ENCODE measurements at regions not wholly inside any gene's neighbourhood (a gene's known extent, or its start where the extent isn't known, plus 50 kb on each side); places are given as distances from the start of the nearest gene placed in this dataset.
"Not testable (repeated sequence)": the region's sequence is repeated elsewhere in the genome, so short reads cannot be mapped to it uniquely, and the experiment has no call there.

DNA sequence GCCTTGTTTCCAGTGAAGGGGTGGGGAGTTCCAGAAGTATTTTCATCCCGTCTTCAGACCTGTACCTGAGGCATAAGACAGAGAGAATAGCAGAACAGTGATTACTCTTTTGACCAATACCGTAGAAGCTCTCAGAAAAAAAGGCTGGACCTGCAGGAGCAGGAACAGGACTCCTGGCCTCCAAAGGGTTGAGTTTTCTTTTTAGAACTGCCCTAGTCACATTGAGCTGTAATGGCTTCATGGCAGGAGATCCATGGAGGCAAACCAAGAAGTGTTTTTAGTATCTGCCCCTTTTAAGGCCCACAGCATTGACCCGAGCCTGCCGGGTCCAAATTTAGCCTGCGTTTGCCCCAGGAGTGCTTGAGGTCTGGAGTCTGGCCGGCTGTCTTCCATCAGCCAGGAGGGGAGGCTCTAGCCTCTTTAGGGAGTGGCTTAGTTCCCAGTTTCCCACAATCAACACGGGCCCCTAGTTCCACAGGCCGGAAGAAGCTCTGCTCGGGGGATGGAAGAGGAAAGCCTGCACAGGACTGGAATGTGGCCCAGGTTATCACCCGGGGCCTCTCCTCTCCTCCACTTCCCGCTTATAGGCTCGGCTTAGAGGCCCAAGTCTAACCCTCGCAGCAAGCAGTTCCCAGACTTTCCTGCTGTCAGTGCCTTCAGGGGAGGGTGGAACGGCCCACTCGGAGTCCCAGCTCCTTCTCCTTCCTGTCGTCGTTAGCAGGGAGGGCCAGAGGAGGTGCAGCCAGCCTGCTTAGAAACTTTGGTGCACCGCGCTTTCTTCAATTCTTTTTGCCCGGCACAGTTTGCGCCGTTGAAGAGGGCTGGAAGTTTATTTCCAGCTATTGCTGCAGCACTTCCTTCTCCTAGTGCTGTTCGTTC lies 80.7 kb downstream of the C9orf152 start:
- no peak for DNase-seq

- no peak for DNase-seq
These were observed 79.2 kb downstream of the C9orf152 start for GRCh38 chr9:110128664-110129329.

DNA sequence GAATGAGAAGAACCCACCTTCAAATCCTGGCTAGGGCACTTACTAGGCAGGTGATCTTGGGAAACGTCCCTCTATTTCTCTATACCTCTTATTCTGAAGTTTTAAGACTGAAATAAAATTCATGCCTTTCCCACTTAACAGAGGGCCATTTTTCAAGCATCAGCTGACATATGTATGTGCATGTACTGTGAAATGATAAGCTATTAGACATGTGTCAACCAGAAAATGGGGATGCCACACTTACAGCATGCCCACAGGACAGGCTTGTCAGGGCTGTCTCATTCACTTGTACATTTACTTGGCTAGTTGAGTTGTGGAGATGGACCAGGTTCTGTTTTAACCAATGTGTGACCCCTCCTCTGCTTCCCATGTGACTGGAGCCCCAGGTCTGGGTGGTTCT lies 78.5 kb downstream of the C9orf152 start:
- no peak for DNase-seq

- no peak for DNase-seq
These were observed 77.7 kb downstream of the C9orf152 start for GRCh38 chr9:110130211-110130610.

- no peak for DNase-seq
These were observed 77.1 kb downstream of the C9orf152 start for GRCh38 chr9:110130791-110131416.

- DNase-seq, result no peak
These were observed 76.5 kb downstream of the C9orf152 start for GRCh38 chr9:110131499-110131898.

DNA sequence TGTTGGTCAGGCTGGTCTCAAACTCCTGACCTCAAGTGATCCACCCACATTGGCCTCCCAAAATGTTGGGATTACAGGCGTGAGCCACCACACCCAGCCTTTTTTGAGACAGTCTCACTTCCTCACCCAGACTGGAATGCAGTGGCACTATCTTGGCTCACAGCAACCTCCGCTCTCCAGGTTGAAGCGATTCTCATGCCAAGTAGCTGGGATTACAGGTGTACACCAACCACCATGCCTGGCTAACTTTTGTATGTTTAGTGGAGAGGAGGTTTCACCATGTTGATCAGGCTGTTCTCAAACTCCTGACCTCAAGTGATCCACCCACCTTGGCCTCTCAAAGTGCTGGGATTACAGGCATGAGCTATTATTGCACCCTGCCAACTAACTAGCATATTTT lies 75.4 kb downstream of the C9orf152 start:
- not testable (repeated sequence) for DNase-seq

DNA sequence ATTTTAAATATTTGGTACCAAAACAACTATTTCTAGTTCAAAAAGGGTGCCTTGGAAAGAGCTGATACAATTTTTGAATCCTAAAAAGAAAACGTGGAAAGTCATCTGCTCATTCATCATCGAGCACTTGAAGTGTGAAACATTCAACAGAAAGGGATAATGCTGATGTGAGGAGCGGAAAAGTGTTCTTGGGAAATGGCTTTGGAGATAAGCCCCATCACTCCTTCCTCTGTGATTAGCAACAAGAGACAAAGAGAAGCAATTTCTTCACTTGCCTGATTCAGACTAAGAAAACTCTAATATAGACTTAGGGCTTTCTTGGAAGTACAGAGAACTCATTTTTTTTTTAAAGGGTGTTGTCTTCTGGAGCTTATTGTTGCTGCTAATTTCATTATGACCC lies 74.9 kb downstream of the C9orf152 start:
- DNase-seq, result no peak

DNA sequence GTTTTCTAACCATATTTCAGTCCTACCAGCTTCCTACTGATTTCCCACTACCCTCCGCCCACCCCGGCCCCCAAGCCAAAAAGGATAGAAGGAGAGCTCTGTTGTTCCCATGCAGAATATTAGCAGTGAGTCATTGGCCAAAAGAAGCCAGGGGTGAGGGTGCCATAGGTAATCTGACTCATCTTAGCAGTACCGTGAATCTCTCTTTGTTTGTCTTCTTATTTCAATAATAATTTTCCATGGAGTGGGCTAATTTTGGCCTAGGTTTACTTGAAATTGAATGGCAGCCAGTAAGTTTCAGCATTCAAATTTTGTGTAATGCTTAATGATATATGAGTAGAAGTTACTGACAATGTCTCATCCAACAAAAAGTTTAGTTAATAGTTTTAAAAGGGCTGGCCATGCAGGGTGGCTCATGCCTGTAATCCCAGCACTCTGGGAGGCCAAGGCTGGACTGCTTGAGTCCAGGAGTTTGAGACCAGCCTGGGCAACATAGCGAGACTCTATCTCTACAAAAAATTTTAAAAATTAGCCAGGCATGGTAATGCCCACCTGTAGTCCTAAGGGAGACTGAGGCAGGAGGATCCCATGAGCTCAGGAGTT lies 74.2 kb downstream of the C9orf152 start:
- DNase-seq, result no peak

DNA sequence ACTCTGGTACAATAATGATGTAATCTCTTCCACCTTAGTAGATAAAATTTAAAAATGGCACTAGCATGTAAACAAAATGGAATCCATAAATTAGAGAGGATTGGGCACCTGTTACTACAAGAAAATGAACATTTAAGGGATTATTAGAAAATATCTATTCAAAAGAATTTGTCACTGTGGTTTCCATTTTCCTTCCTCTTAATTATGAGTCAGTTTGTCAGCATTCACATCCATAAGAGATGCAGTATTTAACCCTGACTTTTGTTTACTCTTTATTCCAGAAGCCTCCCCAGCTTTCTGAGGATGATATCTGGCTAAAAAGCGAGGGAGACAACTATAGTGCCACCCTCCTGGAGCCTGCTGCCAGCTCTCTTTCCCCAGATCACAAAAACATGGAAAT lies 72.1 kb downstream of the C9orf152 start:
- DNase-seq, result no peak

- DNase-seq, result no peak
These were observed 71.2 kb downstream of the C9orf152 start for GRCh38 chr9:110136802-110137201.

- no peak for DNase-seq
These were observed 67.7 kb downstream of the C9orf152 start for GRCh38 chr9:110140276-110140675.

GRCh38 chr9:110141227-110141793 lies 66.6 kb downstream of the C9orf152 start:
- no peak for DNase-seq

GRCh38 chr9:110142253-110142652 lies 65.7 kb downstream of the C9orf152 start:
- DNase-seq, result no peak

GRCh38 chr9:110142868-110143481 lies 65.0 kb downstream of the C9orf152 start:
- DNase-seq, result no peak

GRCh38 chr9:110143485-110143884 lies 64.5 kb downstream of the C9orf152 start:
- DNase-seq, result no peak

GRCh38 chr9:110143950-110144545 lies 63.9 kb downstream of the C9orf152 start:
- DNase-seq, result no peak

- no peak for DNase-seq
These were observed 61.6 kb downstream of the C9orf152 start for GRCh38 chr9:110146373-110146772.

DNA sequence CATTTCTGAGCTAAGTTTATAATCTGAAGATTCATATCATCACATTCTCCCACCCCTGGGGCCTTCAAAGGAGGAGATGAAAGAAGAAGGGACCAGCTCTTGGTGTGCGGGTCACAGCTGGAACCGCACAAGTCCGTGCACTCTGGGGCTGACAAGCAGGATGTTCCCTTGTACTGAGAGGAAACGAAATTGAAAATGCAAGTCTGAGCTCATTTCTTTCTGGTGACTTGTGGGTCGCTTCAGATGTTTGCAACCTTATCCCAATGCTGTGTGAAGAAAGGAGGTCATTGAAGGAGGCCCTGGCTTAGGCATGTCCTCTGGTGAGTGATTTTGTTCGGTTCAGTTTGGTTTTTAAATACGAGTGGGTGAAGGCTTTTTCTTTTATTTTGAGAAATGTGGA lies 59.6 kb downstream of the C9orf152 start:
- DNase-seq, result no peak

DNA sequence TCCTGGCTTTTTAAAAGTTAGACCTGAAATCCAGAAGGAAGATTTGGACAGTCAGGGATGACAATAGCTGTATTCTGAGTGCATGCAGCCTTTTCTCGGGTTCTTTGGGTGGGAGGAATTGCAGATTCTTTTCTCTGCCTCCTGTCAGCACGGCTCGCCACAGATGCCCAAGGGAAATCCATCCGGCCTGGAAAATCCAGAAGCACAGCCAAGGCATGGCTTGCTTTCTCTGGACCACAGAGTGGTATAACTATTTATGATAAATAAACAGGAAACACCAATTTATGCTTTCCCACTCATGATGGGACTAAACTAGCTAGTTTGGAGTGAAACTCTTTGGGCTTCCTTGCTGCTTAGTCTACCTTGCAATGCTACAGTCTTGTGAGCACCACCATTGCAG lies 59.1 kb downstream of the C9orf152 start:
- no peak for DNase-seq
